ENCODE measurements at regions not wholly inside any gene's neighbourhood (a gene's known extent, or its start where the extent isn't known, plus 50 kb on each side); places are given as distances from the start of the nearest gene placed in this dataset.

GRCh38 chrX:7219153-7219705 is 71.3 kb upstream of the PUDP start:
- DNase-seq (ENCODE audit: low spot score), result no peak

GRCh38 chrX:7218321-7219152 is 70.6 kb upstream of the PUDP start:
- no peak for DNase-seq (ENCODE audit: low spot score)

GRCh38 chrX:7216981-7217587 is 69.1 kb upstream of the PUDP start:
- DNase-seq (ENCODE audit: low spot score), result no peak

GRCh38 chrX:7215842-7216241 is 67.9 kb upstream of the PUDP start:
- no peak for DNase-seq (ENCODE audit: low spot score)

- DNase-seq (ENCODE audit: low spot score), result no peak
Observed at GRCh38 chrX:7214251-7214650, 66.3 kb upstream of the PUDP start.

- no peak for DNase-seq (ENCODE audit: low spot score)
Observed at GRCh38 chrX:7205037-7205577, 57.2 kb upstream of the PUDP start.

GRCh38 chrX:7204619-7205018 is 56.7 kb upstream of the PUDP start:
- DNase-seq (ENCODE audit: low spot score), result no peak

GRCh38 chrX:7202206-7202605 is 54.3 kb upstream of the PUDP start:
- DNase-seq (ENCODE audit: low spot score), result no peak

GRCh38 chrX:7201496-7201895 is 53.5 kb upstream of the PUDP start:
- DNase-seq (ENCODE audit: low spot score), result no peak

GRCh38 chrX:7198499-7198898 is 50.5 kb upstream of the PUDP start:
- DNase-seq (ENCODE audit: low spot score), result no peak

Data from HuH-7 (cell line).